Upper lobe of left lung (tissue), 6 donors: ENCODE measurements at regions not wholly inside any gene's neighbourhood (a gene's known extent, or its start where the extent isn't known, plus 50 kb on each side); places are given as distances from the start of the nearest gene placed in this dataset.

Experiments
- ATAC-seq, 2 donors: fragments of 200-7000 bp; cut with Tn5 transposase; one replicate each; pipeline ENCODE4 v1.9.1; 2022; ENCODE audit warnings: mild to moderate bottlenecking in 2 of 2, moderate library complexity in 2 of 2; ENCODE audit not compliant: low FRiP score in 2 of 2
- DNase-seq, 2 donors: peaks; one replicate each; pipeline ENCODE4 v3.0.0-alpha.2; 2019 to 2020
- H3K27ac ChIP-seq, 4 donors: fragments of 200-600 bp; sonication (generic); one replicate each; pipeline ENCODE4 v1.5.1; 2016 to 2019
- H3K27me3 ChIP-seq, 4 donors: fragments of 200-600 bp; sonication (generic); one replicate each; pipeline ENCODE4 v1.5.1; 2017 to 2019
- H3K36me3 ChIP-seq, 4 donors: fragments of 200-600 bp; sonication (generic); one replicate each; pipeline ENCODE4 v1.5.1; 2016 to 2019
- H3K4me1 ChIP-seq, 4 donors: fragments of 200-600 bp; sonication (generic); one replicate each; pipeline ENCODE4 v1.5.1; 2018 to 2019
- H3K4me3 ChIP-seq, 4 donors: fragments of 200-600 bp; sonication (generic); one replicate each; pipeline ENCODE4 v1.5.1; 2017 to 2019; ENCODE audit warnings: mild to moderate bottlenecking in 2 of 4, moderate library complexity in 1 of 4
- H3K9me3 ChIP-seq, 4 donors: fragments of 200-600 bp; sonication (generic); one replicate each; pipeline ENCODE4 v1.5.1; 2018 to 2019
- CTCF ChIP-seq, 6 experiments: fragments of 450-650 bp in 4 of 6; fragments of 200-600 bp in 2 of 6; sonication (generic) in 2 of 6; IDR thresholded peaks; one replicate each; pipeline ENCODE4 v1.5.1; 2016 to 2019; ENCODE audit warnings: antibody characterized with exemption in 6 of 6
- EP300 ChIP-seq, 4 donors: sonication (generic); formaldehyde crosslinking; IDR thresholded peaks; one replicate each; pipeline ENCODE4 v1.5.1; 2017; ENCODE audit warnings: antibody characterized with exemption in 4 of 4, control low read depth in 2 of 4
- POLR2A ChIP-seq, 4 donors: fragments of 450-650 bp; IDR thresholded peaks; one replicate each; pipeline ENCODE4 v1.5.1; 2016 to 2017; ENCODE audit warnings: antibody characterized with exemption in 4 of 4, mild to moderate bottlenecking in 2 of 4
- POLR2AphosphoS5 ChIP-seq, 2 donors: sonication (generic); formaldehyde crosslinking; IDR thresholded peaks; one replicate each; pipeline ENCODE4 v1.5.1; 2017; ENCODE audit warnings: antibody characterized with exemption in 2 of 2
- WGBS, 2 donors: methylation state at CpG; one replicate each; pipeline ENCODE4 v1.1.5; 2017 to 2018; 5-methylcytosine and 5-hydroxymethylcytosine counted together
- donor health status: DM: no; HTN: no; CAD: no; lungs with moderate emphysema.
- donor health status: DM: no; HTN: yes; CAD: no; lungs with severe emphysema.

DNA sequence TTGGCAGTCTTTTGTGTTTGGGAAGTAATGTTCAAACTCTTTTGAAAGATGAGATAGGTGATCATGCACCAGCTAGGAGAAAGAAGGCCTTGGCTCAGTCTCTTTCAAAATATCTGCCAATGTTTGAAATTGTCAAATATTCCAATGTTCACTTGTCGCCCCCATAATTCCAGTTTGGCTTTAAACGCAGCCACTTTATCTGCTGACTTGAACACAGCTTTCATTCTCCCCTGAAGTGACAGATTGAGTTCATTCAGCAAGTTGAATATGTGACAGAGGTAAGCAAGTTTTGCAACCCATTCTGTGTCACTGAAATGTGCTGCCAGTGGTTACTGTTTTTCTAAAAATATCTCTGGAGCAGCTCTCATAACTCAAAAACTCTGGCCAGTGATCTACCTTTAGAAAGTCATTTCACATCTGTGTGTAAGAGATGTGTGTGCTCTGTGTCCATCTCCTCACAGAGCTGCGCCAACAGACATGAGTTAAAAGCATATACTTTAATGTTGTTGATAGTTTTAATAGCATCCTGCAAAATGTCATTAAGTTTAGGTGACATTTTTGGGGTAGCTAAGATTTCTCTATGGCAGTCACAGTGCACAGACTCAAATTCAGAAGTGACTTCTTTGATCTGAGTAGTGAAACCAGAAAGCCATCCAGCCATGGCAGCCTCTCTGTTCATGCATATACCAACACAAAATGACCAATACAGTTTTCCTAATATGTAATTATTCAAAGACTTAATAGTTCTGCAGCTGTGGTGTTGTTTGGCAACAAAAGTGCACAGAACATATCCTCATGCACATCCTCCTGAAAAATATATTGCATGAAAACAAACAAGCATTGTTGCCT is 614.3 kb upstream of the MIS18BP1 start:
- no peaks in the 10 kb centered on the region for H3K27me3 ChIP-seq
- no peak for TF ChIP-seq POLR2A (IDR thresholded peaks at IDR 0.05)
- no peak for TF ChIP-seq POLR2AphosphoS5 (IDR thresholded peaks at IDR 0.05)
- no peak for TF ChIP-seq CTCF (IDR thresholded peaks at IDR 0.05)
- TF ChIP-seq EP300 (IDR thresholded peaks at IDR 0.05), result no peak
- DNase-seq, result no peak
- no peak overlapping the region for H3K27ac ChIP-seq
- WGBS, 2 donors, result 83 to 84% methylated on average over 3 of the region's 3 CpGs
- no peaks in the 10 kb centered on the region for H3K36me3 ChIP-seq
- peaks cover 0 to 7% (median 0%) of the 10 kb centered on the region in 4 donors for H3K9me3 ChIP-seq
- no peak for ATAC-seq
- H3K4me3 ChIP-seq, result no peak overlapping the region
- no peaks in the 10 kb centered on the region for H3K4me1 ChIP-seq

DNA sequence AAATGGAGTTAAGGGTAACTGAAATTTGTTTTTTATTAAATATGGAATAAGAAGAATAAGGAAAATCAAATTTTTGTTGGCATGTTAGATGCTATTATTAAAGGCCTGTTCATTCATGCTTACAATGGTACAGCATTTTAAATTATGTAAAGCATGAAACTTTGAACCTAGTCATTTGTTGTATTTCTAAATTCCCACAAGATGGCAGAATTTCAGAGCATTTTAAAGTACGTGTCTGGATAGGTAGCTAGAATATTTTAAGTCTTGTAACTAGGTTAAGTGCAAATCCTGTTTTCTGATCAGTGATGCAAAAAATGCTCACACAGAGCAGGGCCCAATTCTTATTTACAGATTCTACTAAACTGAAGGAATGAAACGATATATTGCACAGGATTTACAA is 585.6 kb upstream of the MIS18BP1 start:
- no peak overlapping the region for H3K4me3 ChIP-seq
- H3K9me3 ChIP-seq, result no peaks in the 10 kb centered on the region
- no peak overlapping the region for H3K27ac ChIP-seq
- no peaks in the 10 kb centered on the region for H3K36me3 ChIP-seq
- H3K4me1 ChIP-seq, result no peaks in the 10 kb centered on the region
- H3K27me3 ChIP-seq, result no peaks in the 10 kb centered on the region
- ATAC-seq, result no peak
- WGBS, 2 donors, result 44 to 45% methylated on average over 2 of the region's 2 CpGs
- TF ChIP-seq POLR2A (IDR thresholded peaks at IDR 0.05), result no peak
- TF ChIP-seq POLR2AphosphoS5 (IDR thresholded peaks at IDR 0.05), result no peak
- no peak for TF ChIP-seq CTCF (IDR thresholded peaks at IDR 0.05)
- TF ChIP-seq EP300 (IDR thresholded peaks at IDR 0.05), result no peak
- no peak for DNase-seq

- ATAC-seq, result no peak
- no peak for TF ChIP-seq CTCF (IDR thresholded peaks at IDR 0.05)
- no peak for TF ChIP-seq EP300 (IDR thresholded peaks at IDR 0.05)
- TF ChIP-seq POLR2A (IDR thresholded peaks at IDR 0.05), result no peak
- TF ChIP-seq POLR2AphosphoS5 (IDR thresholded peaks at IDR 0.05), result no peak
- 92 to 93% methylated on average over 2 of the region's 2 CpGs for WGBS, 2 donors
Observed at GRCh38 chr14:45819107-45819506, 566.1 kb upstream of the MIS18BP1 start.

GRCh38 chr14:45811155-45811554 is 558.2 kb upstream of the MIS18BP1 start:
- Histone ChIP-seq H3K27ac (no peak overlapping the region), H3K9me3 (no peaks in the 10 kb centered on the region), H3K27me3 (no peaks in the 10 kb centered on the region), H3K4me3 (no peak overlapping the region), H3K4me1 (no peaks in the 10 kb centered on the region), H3K36me3 (no peaks in the 10 kb centered on the region)
- no peak for ATAC-seq
- TF ChIP-seq CTCF (IDR thresholded peaks at IDR 0.05), result no peak
- DNase-seq, result no peak
- 79 to 87% methylated on average over 2 of the region's 2 CpGs for WGBS, 2 donors

More at GRCh38 chr14:45819107-45819506, 566.1 kb upstream of the MIS18BP1 start:
- Histone ChIP-seq H3K4me1 (no peaks in the 10 kb centered on the region), H3K9me3 (no peaks in the 10 kb centered on the region), H3K27me3 (no peaks in the 10 kb centered on the region), H3K27ac (no peak overlapping the region), H3K4me3 (no peak overlapping the region), H3K36me3 (no peaks in the 10 kb centered on the region)
- DNase-seq, result no peak
